D721Med (cell line): ENCODE measurements at regions not wholly inside any gene's neighbourhood (a gene's known extent, or its start where the extent isn't known, plus 50 kb on each side); places are given as distances from the start of the nearest gene placed in this dataset.
"Not testable (repeated sequence)": the region's sequence is repeated elsewhere in the genome, so short reads cannot be mapped to it uniquely, and the experiment has no call there.

ENCODE experiments used
- DNase-seq: peaks from one replicate; pipeline ENCODE4 v3.0.0; 2011; ENCODE audit warnings: low spot score; ENCODE audit not compliant: insufficient read length
- FAIRE-seq: peaks from 2 replicates; lab custom pipeline; 2011; peaks lifted over from hg19 to GRCh38; lab: Jason Lieb, UNC
- CTCF ChIP-seq: IDR thresholded peaks from 2 replicates; pipeline ENCODE4 v1.5.1; 2012; ENCODE audit warnings: mild to moderate bottlenecking, control low read depth; ENCODE audit not compliant: insufficient read depth; ENCODE audit errors: missing control alignments

GRCh38 chr11:114802878-114803277, 124.6 kb downstream of the NXPE2 start:
- FAIRE-seq (no peak), DNase-seq (no peak)
- TF ChIP-seq CTCF: no peak

GRCh38 chr11:114805431-114805830, 127.1 kb downstream of the NXPE2 start:
- DNase-seq, FAIRE-seq: not testable (repeated sequence)

GRCh38 chr11:114811971-114812370, 133.6 kb downstream of the NXPE2 start:
- peak; percentile 67 for FAIRE-seq
- no peak for TF ChIP-seq CTCF
- peak; percentile 52 for DNase-seq

GRCh38 chr11:114812733-114813132, 134.4 kb downstream of the NXPE2 start:
- TF ChIP-seq CTCF: no peak
- no peak for FAIRE-seq
- DNase-seq: no peak

- TF ChIP-seq CTCF: no peak
- no peak for FAIRE-seq
- no peak for DNase-seq
These were observed 134.9 kb downstream of the NXPE2 start for GRCh38 chr11:114813189-114813718.

GRCh38 chr11:114815176-114815575, 136.8 kb downstream of the NXPE2 start:
- DNase-seq: no peak
- TF ChIP-seq CTCF: no peak
- FAIRE-seq: no peak

- DNase-seq: no peak
- TF ChIP-seq CTCF: no peak
- no peak for FAIRE-seq
These were observed 137.4 kb downstream of the NXPE2 start for GRCh38 chr11:114815761-114816160.

- no peak for TF ChIP-seq CTCF
- DNase-seq: no peak
- no peak for FAIRE-seq
These were observed 138.5 kb downstream of the NXPE2 start for GRCh38 chr11:114816791-114817190.
